ENCODE measurements at regions not wholly inside any gene's neighbourhood (a gene's known extent, or its start where the extent isn't known, plus 50 kb on each side); places are given as distances from the start of the nearest gene placed in this dataset.

DNA sequence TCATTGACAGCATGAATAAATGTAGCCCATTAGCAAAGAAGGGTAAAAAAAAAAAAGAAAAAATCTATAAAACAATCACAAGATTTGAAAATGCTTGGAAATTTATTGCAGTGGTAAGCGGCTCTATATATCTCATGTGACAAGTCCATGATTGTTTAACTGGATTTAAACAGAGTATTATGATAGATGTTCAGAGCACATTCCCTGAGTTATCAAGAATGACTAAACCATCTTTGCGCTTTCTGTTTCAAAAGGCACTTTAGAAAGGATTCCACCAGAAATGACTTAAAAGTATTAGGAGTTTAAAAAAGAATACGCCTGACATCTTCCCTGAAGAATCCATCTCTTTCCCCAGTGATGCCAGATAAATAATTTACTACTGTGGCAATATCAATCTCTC, 409.5 kb upstream of the UBE2E3 start:
- no peak for DNase-seq (ENCODE audit: low read depth)
- H3K4me3 ChIP-seq (ENCODE audit: low read depth, low read length): no peak overlapping the region
- TF ChIP-seq, protein P1, sequence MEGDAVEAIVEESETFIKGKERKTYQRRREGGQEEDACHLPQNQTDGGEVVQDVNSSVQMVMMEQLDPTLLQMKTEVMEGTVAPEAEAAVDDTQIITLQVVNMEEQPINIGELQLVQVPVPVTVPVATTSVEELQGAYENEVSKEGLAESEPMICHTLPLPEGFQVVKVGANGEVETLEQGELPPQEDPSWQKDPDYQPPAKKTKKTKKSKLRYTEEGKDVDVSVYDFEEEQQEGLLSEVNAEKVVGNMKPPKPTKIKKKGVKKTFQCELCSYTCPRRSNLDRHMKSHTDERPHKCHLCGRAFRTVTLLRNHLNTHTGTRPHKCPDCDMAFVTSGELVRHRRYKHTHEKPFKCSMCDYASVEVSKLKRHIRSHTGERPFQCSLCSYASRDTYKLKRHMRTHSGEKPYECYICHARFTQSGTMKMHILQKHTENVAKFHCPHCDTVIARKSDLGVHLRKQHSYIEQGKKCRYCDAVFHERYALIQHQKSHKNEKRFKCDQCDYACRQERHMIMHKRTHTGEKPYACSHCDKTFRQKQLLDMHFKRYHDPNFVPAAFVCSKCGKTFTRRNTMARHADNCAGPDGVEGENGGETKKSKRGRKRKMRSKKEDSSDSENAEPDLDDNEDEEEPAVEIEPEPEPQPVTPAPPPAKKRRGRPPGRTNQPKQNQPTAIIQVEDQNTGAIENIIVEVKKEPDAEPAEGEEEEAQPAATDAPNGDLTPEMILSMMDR (conservative IDR thresholded peaks at IDR 0.05; ENCODE audit: low read depth, low read length): no peak

DNA sequence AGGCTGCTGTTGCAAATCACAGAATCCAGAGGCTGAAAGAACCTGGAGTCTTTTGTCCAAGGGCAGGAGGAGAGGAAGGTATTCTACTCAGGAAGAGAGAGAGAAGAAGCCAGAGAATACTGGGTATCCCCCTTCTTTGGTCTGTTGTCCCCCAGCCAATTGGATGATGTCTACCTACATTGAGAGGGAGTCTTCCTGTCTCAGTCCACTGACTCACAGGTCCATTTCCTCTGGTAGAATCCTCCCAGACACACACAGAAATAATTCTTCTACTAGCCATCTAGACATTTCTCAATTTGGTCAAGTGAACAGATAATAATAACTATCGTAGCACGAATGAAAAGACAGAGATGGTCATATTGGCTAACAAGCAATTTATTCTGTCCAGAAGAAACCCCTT, 416.4 kb upstream of the UBE2E3 start:
- no peak for DNase-seq (ENCODE audit: low read depth)
- TF ChIP-seq, protein P1 (conservative IDR thresholded peaks at IDR 0.05; ENCODE audit: low read depth, low read length): no peak
- H3K4me3 ChIP-seq (ENCODE audit: low read depth, low read length): no peak overlapping the region

DNA sequence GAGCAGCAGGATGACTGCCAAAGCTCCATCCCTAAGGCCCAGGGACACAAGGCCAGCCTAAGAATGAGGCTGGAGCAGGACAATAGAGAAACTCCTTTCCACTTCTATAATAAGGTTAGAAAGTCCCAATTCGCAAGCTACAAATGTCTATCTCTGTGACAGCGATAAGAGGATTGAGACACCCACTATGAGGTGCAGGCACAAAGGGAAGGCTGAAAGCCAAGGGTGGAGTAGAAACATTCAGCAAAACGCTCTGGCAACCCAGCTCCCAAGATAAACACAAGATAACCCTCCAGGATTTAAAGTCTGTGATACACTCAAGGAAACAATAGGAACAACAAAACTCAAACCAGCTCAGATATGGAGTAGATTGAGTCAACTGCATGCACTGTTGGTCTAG, 418.0 kb upstream of the UBE2E3 start:
- TF ChIP-seq, protein P1 (conservative IDR thresholded peaks at IDR 0.05; ENCODE audit: low read depth, low read length): no peak
- no peak for DNase-seq (ENCODE audit: low read depth)
- H3K4me3 ChIP-seq (ENCODE audit: low read depth, low read length): no peak overlapping the region

DNA sequence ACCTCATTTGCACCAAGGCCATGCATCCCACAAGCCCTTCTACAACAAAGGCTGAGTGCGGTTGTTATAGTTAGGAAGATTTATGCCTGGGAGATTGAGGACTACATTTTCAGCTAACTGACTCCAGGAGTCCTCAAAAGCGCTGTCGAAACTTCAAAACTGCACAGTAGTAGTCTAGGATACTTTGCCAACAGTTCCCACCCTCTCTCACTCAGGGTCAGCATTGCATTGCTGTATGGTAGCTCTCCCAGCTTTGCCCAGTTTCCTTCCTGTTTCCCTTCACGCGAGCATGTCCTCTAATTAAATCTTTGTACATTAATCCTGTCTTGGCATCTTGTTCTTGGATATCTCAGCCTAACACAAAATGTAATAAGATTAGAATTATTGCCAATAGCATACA, 420.6 kb upstream of the UBE2E3 start:
- no peak for DNase-seq (ENCODE audit: low read depth)
- TF ChIP-seq, protein P1 (conservative IDR thresholded peaks at IDR 0.05; ENCODE audit: low read depth, low read length): peak; percentile 27
- H3K4me3 ChIP-seq (ENCODE audit: low read depth, low read length): no peak overlapping the region

DNA sequence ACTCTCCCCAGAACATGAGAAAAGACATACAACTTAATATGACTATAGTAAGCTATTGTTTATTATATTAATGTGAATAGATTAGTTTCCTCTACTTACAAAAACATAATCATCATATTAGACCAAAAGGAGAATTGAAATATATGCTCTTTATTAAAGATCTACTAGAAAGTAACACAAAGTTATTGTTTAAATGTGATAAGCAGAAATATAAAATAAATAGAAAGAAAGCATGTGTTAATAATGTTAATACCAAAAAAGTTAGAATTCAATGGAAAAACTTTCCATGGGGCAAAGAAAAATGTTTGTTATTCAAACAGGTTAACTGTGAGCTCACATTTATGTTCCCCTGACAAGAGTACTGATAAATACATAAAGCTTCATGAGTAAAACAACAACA, 421.4 kb upstream of the UBE2E3 start:
- H3K4me3 ChIP-seq (ENCODE audit: low read depth, low read length): no peak overlapping the region
- TF ChIP-seq, protein P1 (conservative IDR thresholded peaks at IDR 0.05; ENCODE audit: low read depth, low read length): no peak
- no peak for DNase-seq (ENCODE audit: low read depth)

DNA sequence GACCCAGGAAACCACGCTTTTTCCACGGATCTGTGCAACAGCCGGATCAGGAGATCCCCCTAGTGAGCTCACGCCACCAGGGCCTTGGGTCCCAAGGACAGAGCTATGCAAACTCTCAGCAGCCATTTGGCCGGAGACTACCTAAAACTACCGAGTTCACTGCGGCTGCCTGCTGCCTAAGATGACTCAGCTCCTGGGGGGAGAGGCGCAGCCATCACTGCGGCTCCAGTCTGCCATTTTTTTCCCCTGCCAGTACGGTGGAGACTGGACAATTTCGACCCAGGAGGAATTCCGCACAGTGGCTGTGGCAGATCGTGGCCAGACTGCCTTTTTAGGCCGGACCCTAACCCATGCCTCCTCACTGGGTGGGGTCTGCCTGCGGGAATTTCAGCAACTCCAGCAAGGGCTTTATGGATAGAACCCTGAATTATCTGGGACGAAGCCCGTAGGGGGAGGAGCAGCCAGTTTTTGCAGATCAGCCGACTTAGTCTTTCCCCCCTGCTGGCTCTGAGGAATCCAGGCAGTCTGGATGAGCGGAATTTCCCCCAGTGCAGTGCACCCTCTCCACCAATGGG, 424.9 kb upstream of the UBE2E3 start:
- H3K4me3 ChIP-seq (ENCODE audit: low read depth, low read length): no peak overlapping the region
- DNase-seq (ENCODE audit: low read depth): no peak
- TF ChIP-seq, protein P1 (conservative IDR thresholded peaks at IDR 0.05; ENCODE audit: low read depth, low read length): no peak

DNA sequence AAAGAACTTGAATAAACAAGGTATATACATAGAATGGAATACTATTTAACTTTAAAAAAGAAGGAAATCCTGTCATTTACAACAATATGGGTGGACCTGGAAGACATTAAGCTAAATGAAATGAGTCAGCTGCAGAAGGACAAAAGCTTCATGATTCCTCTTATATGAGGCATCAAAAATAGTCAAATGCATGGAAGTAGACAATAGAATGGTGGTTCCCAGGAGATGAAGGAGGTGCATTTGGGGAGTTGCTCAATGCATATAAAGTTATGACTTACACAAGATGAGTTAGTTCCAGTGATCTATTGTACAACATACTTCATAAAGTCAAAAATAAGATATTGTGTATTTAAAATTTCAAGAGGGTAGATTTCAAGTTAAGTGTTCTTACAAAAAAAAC, 426.1 kb upstream of the UBE2E3 start:
- H3K4me3 ChIP-seq (ENCODE audit: low read depth, low read length): no peak overlapping the region
- no peak for DNase-seq (ENCODE audit: low read depth)
- TF ChIP-seq, protein P1 (conservative IDR thresholded peaks at IDR 0.05; ENCODE audit: low read depth, low read length): no peak
